Pancreas (tissue), 10 donors: ENCODE measurements at regions not wholly inside any gene's neighbourhood (a gene's known extent, or its start where the extent isn't known, plus 50 kb on each side); places are given as distances from the start of the nearest gene placed in this dataset.
A peak's percentile ranks its signal among the peaks of the same experiment; 100 is the strongest.
"Not testable (repeated sequence)": the region's sequence is repeated elsewhere in the genome, so short reads cannot be mapped to it uniquely, and the experiment has no call there.

Experiments
- ATAC-seq, 4 donors: fragments of 200-7000 bp; cut with Tn5 transposase; one replicate each; pipeline versions ENCODE4 v1.8.0 to v1.9.1; 2020; ENCODE audit warnings: mild to moderate bottlenecking in 4 of 4, moderate library complexity in 4 of 4
- DNase-seq, 6 donors: peaks; one replicate each; pipeline ENCODE4 v3.0.0-alpha.2; 2020
- FAIRE-seq: peaks from 2 replicates; lab custom pipeline; 2012; peaks lifted over from hg19 to GRCh38; lab: Jason Lieb, UNC
- H3K27ac ChIP-seq, 4 donors: fragments of 200-600 bp; sonication (generic); 1 replicate in 3 of 4; 2 replicates in 1 of 4; pipeline versions ENCODE4 v1.5.0 to v1.8.0; 2020
- H3K27me3 ChIP-seq, 4 donors: fragments of 200-600 bp; one replicate each; pipeline ENCODE4 v1.8.0; 2021
- H3K36me3 ChIP-seq, 3 donors: fragments of 200-600 bp; sonication (generic) in 1 of 3; one replicate each; pipeline versions ENCODE4 v1.5.0 to v1.8.0; 2020 to 2021
- H3K4me1 ChIP-seq, 3 donors: fragments of 200-600 bp; one replicate each; pipeline ENCODE4 v1.8.0; 2021
- H3K4me3 ChIP-seq, 4 donors: fragments of 200-600 bp; sonication (generic) in 2 of 4; one replicate each; pipeline versions ENCODE4 v1.5.0 to v1.8.0; 2020 to 2021
- H3K9me3 ChIP-seq, 4 donors: fragments of 200-600 bp; one replicate each; pipeline ENCODE4 v1.8.0; 2021
- CTCF ChIP-seq, 4 donors: fragments of 200-600 bp; sonication (generic) in 3 of 4; IDR thresholded peaks; one replicate each; pipeline versions ENCODE4 v1.5.0 to v1.8.0; 2021; ENCODE audit warnings: antibody characterized with exemption in 4 of 4
- WGBS, 2 donors: extraction: QIAGEN DNeasy Blood & Tissue Kit; methylation state at CpG; one replicate each; pipeline ENCODE4 v1.1.7; 2013; 5-methylcytosine and 5-hydroxymethylcytosine counted together
- intact Hi-C, 3 donors: fragments of 100-400 bp; cut with DNase I; formaldehyde crosslinking; loops; one replicate each; pipeline versions ENCODE4 v1.11.1 to v1.14.2; 2022
- donor health status: healthy with polysubstance abuse.
- donor health status: DM: no; HTN: no; CAD: no; lungs with moderate emphysema.
- donor health status: DM: no; HTN: no; CAD: no.
- donor health status: control.
- donor health status: control.
- donor health status: Bipolar disorder and iron deficiency.
- donor health status: DM: yes; HTN: yes; CAD: no.
- donor health status: DM: no; HTN: no; CAD: no.
- donor health status: DM: no; HTN: no; CAD: no.
- donor health status: DM: yes; HTN: yes; CAD: no.

GRCh38 chr15:75782926-75783325, 60.3 kb upstream of the UBE2Q2 start:
- WGBS, 2 donors, result 79 to 83% methylated on average over 11 of the region's 11 CpGs
- no peak for ATAC-seq
- Histone ChIP-seq H3K4me1 (no peaks in the 10 kb centered on the region), H3K27me3 (no peaks in the 10 kb centered on the region), H3K9me3 (no peaks in the 10 kb centered on the region), H3K36me3 (no peaks in the 10 kb centered on the region), H3K4me3 (no peak overlapping the region), H3K27ac (no peak overlapping the region)
- TF ChIP-seq CTCF (IDR thresholded peaks at IDR 0.05), result no peak
- intact Hi-C loops, result no loop called here
- DNase-seq, result no peak
- FAIRE-seq, result no peak

- DNase-seq, H3K27me3 ChIP-seq, ATAC-seq, H3K9me3 ChIP-seq, FAIRE-seq, H3K27ac ChIP-seq, intact Hi-C loops, H3K4me1 ChIP-seq, H3K4me3 ChIP-seq, H3K36me3 ChIP-seq: not testable (repeated sequence)
- 89 to 92% methylated on average over 3 to 4 of the region's 4 CpGs for WGBS, 2 donors
Measured at GRCh38 chr15:75780995-75781394, 62.3 kb upstream of the UBE2Q2 start.

GRCh38 chr15:75779504-75779903, 63.7 kb upstream of the UBE2Q2 start:
- H3K4me3 ChIP-seq, result no peak overlapping the region
- 80 to 83% methylated on average over 5 of the region's 5 CpGs for WGBS, 2 donors
- DNase-seq (no peak), FAIRE-seq (no peak), ATAC-seq (no peak)
- no peaks in the 10 kb centered on the region for H3K36me3 ChIP-seq
- H3K27ac ChIP-seq, result no peak overlapping the region
- H3K27me3 ChIP-seq, result no peaks in the 10 kb centered on the region
- H3K4me1 ChIP-seq, result no peaks in the 10 kb centered on the region
- intact Hi-C loops, result no loop called here
- H3K9me3 ChIP-seq, result no peaks in the 10 kb centered on the region
- no peak for TF ChIP-seq CTCF (IDR thresholded peaks at IDR 0.05)

- H3K9me3 ChIP-seq, H3K4me3 ChIP-seq, intact Hi-C loops, H3K36me3 ChIP-seq, DNase-seq, H3K27ac ChIP-seq, H3K4me1 ChIP-seq, FAIRE-seq, ATAC-seq, H3K27me3 ChIP-seq: not testable (repeated sequence)
Measured at GRCh38 chr15:75776871-75777610, 64.4 kb upstream of the CSPG4 start.

- no peak for ATAC-seq
- DNase-seq, result no peak
- H3K9me3 ChIP-seq, result no peaks in the 10 kb centered on the region
- WGBS, 2 donors, result 18% methylated on average over 2 of the region's 2 CpGs
- TF ChIP-seq CTCF (IDR thresholded peaks at IDR 0.05), result no peak
- no peak overlapping the region for H3K27ac ChIP-seq
- no peaks in the 10 kb centered on the region for H3K27me3 ChIP-seq
- no peaks in the 10 kb centered on the region for H3K4me1 ChIP-seq
- FAIRE-seq, result no peak
- no peaks in the 10 kb centered on the region for H3K36me3 ChIP-seq
- H3K4me3 ChIP-seq, result no peak overlapping the region
- intact Hi-C loops, result no loop called here
Measured at GRCh38 chr15:75776065-75776423, 63.4 kb upstream of the CSPG4 start.

- TF ChIP-seq CTCF (IDR thresholded peaks at IDR 0.05), result no peak
- Histone ChIP-seq H3K4me1 (no peaks in the 10 kb centered on the region), H3K27ac (no peak overlapping the region), H3K27me3 (no peaks in the 10 kb centered on the region), H3K9me3 (no peaks in the 10 kb centered on the region), H3K36me3 (no peaks in the 10 kb centered on the region), H3K4me3 (no peak overlapping the region)
- WGBS, 2 donors, result 66 to 71% methylated on average over 9 of the region's 9 CpGs
- DNase-seq (peak in 1 of 6 donors; percentile 6), ATAC-seq (no peak), FAIRE-seq (no peak)
- intact Hi-C loops, result no loop called here
Measured at GRCh38 chr15:75775296-75776064, 62.8 kb upstream of the CSPG4 start.

- H3K9me3 ChIP-seq, H3K4me3 ChIP-seq, H3K36me3 ChIP-seq, H3K27me3 ChIP-seq, FAIRE-seq, H3K27ac ChIP-seq, intact Hi-C loops, H3K4me1 ChIP-seq, DNase-seq, ATAC-seq: not testable (repeated sequence)
- 80 to 81% methylated on average over 2 of the region's 3 CpGs for WGBS, 2 donors
Measured at GRCh38 chr15:75773974-75774373, 61.3 kb upstream of the CSPG4 start.

- H3K4me1 ChIP-seq, H3K9me3 ChIP-seq, H3K36me3 ChIP-seq, H3K4me3 ChIP-seq, intact Hi-C loops, H3K27me3 ChIP-seq, FAIRE-seq, H3K27ac ChIP-seq, ATAC-seq, DNase-seq: not testable (repeated sequence)
- 51 to 54% methylated on average over 2 of the region's 2 CpGs for WGBS, 2 donors
Measured at GRCh38 chr15:75771054-75771453, 58.4 kb upstream of the CSPG4 start.
